Right forelimb (tissue), 1 donor: ENCODE measurements at regions not wholly inside any gene's neighbourhood (a gene's known extent, or its start where the extent isn't known, plus 50 kb on each side); places are given as distances from the start of the nearest gene placed in this dataset.
"Not testable (repeated sequence)": the region's sequence is repeated elsewhere in the genome, so short reads cannot be mapped to it uniquely, and the experiment has no call there.

ENCODE experiments used
- DNase-seq: peaks from one replicate; pipeline ENCODE4 v3.0.0-alpha.2; 2018

DNA sequence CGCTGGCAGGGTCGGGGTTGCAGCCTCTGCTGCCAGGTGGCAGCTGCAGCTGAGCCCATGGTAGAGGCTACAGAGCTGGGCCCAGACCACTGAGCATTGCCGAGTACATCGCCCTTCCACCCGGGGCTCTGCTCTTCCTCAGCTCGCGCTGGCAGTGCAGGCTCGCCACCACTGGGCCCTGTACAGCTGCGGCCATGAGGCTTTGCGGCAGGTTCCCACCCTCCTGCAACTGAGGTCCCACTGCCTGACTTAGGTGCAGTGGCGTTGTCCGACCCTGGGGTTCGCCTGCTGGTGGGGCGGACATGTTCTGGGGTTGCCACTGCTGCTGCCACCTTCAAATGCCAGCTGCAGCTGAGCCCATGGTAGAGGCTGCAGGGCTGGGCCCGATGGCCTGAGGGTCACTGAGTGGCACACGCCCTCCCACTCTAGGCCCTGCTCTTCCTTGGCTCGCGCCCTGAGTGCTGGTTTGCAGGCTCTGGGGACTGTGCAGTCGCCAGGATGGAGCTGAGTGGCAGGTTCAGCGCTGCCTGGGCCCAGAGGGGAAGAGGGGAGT is 359.8 kb downstream of the FOXD4L6 start:
- DNase-seq, result peak; percentile 18

DNA sequence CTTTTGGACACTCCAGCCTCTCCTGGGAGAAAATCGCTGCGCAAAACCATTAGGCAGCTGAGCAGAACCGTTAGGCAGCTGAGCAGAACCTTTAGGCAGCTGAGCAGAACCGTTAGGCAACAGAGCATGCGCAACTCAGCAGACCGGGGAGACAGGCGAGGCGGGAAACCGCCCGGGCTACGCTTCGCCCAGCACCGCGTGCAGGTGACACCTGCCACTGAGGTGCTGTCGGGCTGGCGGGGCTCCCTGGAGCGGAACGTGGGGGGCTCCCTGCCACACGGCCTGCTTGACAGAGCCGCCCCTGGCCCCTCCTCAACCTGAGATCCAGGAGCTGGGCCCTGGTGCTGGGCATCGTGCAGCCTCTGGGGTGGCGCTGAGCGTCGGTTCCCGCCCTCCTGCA is 360.3 kb downstream of the FOXD4L6 start:
- DNase-seq, result not testable (repeated sequence)

DNA sequence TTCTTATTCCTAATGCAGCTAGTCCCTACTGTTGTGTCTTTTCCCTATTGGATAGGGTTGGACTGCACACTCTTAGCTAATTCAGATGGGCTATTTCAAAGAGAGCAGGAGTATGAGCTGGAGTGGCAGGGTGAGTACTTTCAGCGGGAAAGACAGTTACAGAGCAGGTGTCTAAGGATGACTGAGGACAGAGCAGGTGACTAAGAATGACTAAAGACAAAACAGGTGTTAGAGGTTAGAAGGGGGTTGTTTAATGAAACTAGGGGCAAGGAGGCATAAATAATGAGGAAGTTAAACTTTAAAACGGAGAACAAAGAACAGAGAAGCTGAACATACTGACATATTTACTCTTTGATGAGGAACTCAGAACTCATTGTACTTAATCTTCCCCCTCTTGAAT is 373.5 kb downstream of the FOXD4L6 start:
- DNase-seq, result not testable (repeated sequence)

DNA sequence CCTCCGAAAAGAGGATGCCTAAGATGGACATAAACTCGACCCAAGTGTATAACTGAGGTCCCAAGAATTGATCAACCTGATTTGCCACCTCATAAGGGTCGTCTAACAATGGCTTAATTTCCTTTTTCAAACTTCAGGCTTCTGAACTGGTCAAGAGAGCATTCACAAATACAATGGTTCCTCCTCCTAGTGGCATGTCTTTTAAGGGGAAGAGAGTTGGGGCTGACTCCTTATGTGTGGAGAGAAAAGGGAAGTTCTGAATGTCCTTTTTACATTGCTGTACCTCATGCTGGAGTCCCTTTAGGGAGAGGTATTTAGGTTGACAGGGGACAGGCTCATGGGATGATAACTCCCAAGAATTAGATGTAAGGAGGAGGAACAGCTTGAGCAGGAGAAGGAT is 375.2 kb downstream of the FOXD4L6 start:
- not testable (repeated sequence) for DNase-seq

DNA sequence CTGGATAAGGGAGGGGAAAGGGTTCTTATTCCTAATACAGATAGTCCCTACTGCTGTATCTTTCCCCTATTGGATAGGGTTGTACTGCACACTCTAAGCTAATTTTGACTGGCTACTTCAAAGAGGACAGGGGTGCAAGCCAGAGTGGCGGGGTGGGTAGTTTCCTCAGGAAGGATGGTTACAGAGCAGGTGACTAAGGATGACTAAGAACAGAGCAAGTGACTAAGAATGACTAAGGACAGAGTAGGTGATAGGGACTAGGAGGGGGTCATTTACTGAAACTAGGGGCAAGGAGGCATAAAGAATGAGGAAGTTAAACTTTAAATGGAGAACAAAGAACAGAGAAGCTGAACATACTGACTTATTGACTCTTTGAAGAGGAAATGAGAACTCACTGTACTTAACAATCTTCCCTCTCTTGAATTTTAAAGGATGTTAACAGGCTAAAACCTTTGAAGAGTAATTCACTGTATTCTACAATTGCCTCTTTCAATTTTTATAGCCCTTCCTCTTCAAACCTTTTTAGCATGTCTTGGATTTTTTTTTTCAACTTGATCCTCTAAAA is 381.5 kb downstream of the FOXD4L6 start:
- not testable (repeated sequence) for DNase-seq
